ENCODE measurements at regions not wholly inside any gene's neighbourhood (a gene's known extent, or its start where the extent isn't known, plus 50 kb on each side); places are given as distances from the start of the nearest gene placed in this dataset.

GRCh38 chr10:94219829-94220228, 142.9 kb downstream of the NOC3L start:
- intact Hi-C loops (cut with micrococcal nuclease): loop anchor here (10.0 kb wide), 1 partner anchor 395 kb away; no protein-coding TSS in a partner anchor
- H3K27ac ChIP-seq (ENCODE audit: low read depth, low read length): no peak overlapping the region
- H3K27me3 ChIP-seq (ENCODE audit: insufficient read depth, low read length): no peaks in the 10 kb centered on the region
- no peak overlapping the region for H2AFZ ChIP-seq (ENCODE audit: low read depth, low read length, poor library complexity, severe bottlenecking)
- no peaks in the 10 kb centered on the region for H3K4me1 ChIP-seq (ENCODE audit: control insufficient read depth in 1 of 2, insufficient read depth in 2 of 2, low read length in 2 of 2)
- no peak overlapping the region for H3K4me3 ChIP-seq (replicated peaks in 1 of 2; ENCODE audit: low read depth in 1 of 2, low read length in 2 of 2)
- TF ChIP-seq SRF (IDR thresholded peaks at IDR 0.05; ENCODE audit: low read depth) (no peak), YY1 (IDR thresholded peaks at IDR 0.05; ENCODE audit: extremely low read depth, insufficient replicate concordance, low read depth, low read length) (no peak), EGR1 (IDR thresholded peaks at IDR 0.05; ENCODE audit: low read depth) (no peak)
- H3K79me2 ChIP-seq (ENCODE audit: insufficient read depth, low read length): no peaks in the 10 kb centered on the region
- BruUV-seq (replicated peaks): no TSS peak
- no peaks in the 10 kb centered on the region for H3K36me3 ChIP-seq (ENCODE audit: control insufficient read depth in 1 of 2, insufficient read depth in 2 of 2, low read length in 2 of 2)
- ChIA-PET CTCF (no interaction called here), RAD21 (ENCODE audit: low non-redundant PET in 1 of 2, low total read pairs in 2 of 2, uncharacterized antibody in 2 of 2, unreplicated experiment in 2 of 2) (no interaction called here), POLR2A (no interaction called here)
- no peak overlapping the region for H3K4me2 ChIP-seq (ENCODE audit: low read length)
- no peak for DNase-seq (ENCODE audit: low read depth, low spot score)
- no peak overlapping the region for H3K9ac ChIP-seq (ENCODE audit: low read length)
- ATAC-seq: no peak
- H4K20me1 ChIP-seq (ENCODE audit: insufficient read depth): no peaks in the 10 kb centered on the region
- H3K9me3 ChIP-seq (ENCODE audit: control insufficient read depth in 1 of 2, insufficient read depth in 1 of 2, low read depth in 1 of 2, low read length in 2 of 2): no peaks in the 10 kb centered on the region
- H3K9me2 ChIP-seq (ENCODE audit: insufficient read depth): no peaks in the 10 kb centered on the region

GRCh38 chr10:94220717-94221116, 142.0 kb downstream of the NOC3L start:
- Histone ChIP-seq H3K9me3 (ENCODE audit: control insufficient read depth in 1 of 2, insufficient read depth in 1 of 2, low read depth in 1 of 2, low read length in 2 of 2) (no peaks in the 10 kb centered on the region), H3K4me3 (replicated peaks in 1 of 2; ENCODE audit: low read depth in 1 of 2, low read length in 2 of 2) (no peak overlapping the region), H3K4me2 (ENCODE audit: low read length) (no peak overlapping the region), H4K20me1 (ENCODE audit: insufficient read depth) (no peaks in the 10 kb centered on the region), H3K36me3 (ENCODE audit: control insufficient read depth in 1 of 2, insufficient read depth in 2 of 2, low read length in 2 of 2) (no peaks in the 10 kb centered on the region), H2AFZ (ENCODE audit: low read depth, low read length, poor library complexity, severe bottlenecking) (no peak overlapping the region), H3K9ac (ENCODE audit: low read length) (no peak overlapping the region), H3K27ac (ENCODE audit: low read depth, low read length) (no peak overlapping the region), H3K4me1 (ENCODE audit: control insufficient read depth in 1 of 2, insufficient read depth in 2 of 2, low read length in 2 of 2) (no peaks in the 10 kb centered on the region), H3K9me2 (ENCODE audit: insufficient read depth) (no peaks in the 10 kb centered on the region), H3K27me3 (ENCODE audit: insufficient read depth, low read length) (no peaks in the 10 kb centered on the region), H3K79me2 (ENCODE audit: insufficient read depth, low read length) (no peaks in the 10 kb centered on the region)
- no peak for TF ChIP-seq ZFX (IDR thresholded peaks at IDR 0.05)
- DNase-seq (ENCODE audit: low read depth, low spot score) (no peak), ATAC-seq (no peak)
- BruUV-seq (replicated peaks): no TSS peak
- intact Hi-C loops (cut with micrococcal nuclease): loop anchor here (10.0 kb wide), 1 partner anchor 396 kb away; no protein-coding TSS in a partner anchor
- ChIA-PET RAD21 (ENCODE audit: low non-redundant PET in 1 of 2, low total read pairs in 2 of 2, uncharacterized antibody in 2 of 2, unreplicated experiment in 2 of 2) (no interaction called here), CTCF (no interaction called here), POLR2A (no interaction called here)
